Suprapubic skin (tissue), 4 donors: ENCODE measurements at regions not wholly inside any gene's neighbourhood (a gene's known extent, or its start where the extent isn't known, plus 50 kb on each side); places are given as distances from the start of the nearest gene placed in this dataset.

Experiments used
- DNase-seq, 2 donors: peaks; one replicate each; pipeline ENCODE4 v3.0.0-alpha.2; 2019; ENCODE audit warnings: low spot score in 2 of 2
- H3K27ac ChIP-seq: fragments of 200-600 bp; sonication (generic); one replicate; pipeline ENCODE4 v1.5.1; 2019
- H3K27me3 ChIP-seq: fragments of 200-600 bp; sonication (generic); one replicate; pipeline ENCODE4 v1.5.1; 2019
- H3K36me3 ChIP-seq: fragments of 200-600 bp; sonication (generic); one replicate; pipeline ENCODE4 v1.5.1; 2019
- H3K4me1 ChIP-seq: fragments of 200-600 bp; sonication (generic); one replicate; pipeline ENCODE4 v1.5.1; 2019
- H3K4me3 ChIP-seq: fragments of 200-600 bp; sonication (generic); one replicate; pipeline ENCODE4 v1.5.1; 2019; ENCODE audit warnings: mild to moderate bottlenecking
- H3K9me3 ChIP-seq: fragments of 200-600 bp; sonication (generic); one replicate; pipeline ENCODE4 v1.5.1; 2019
- CTCF ChIP-seq, 2 donors: fragments of 200-600 bp in 1 of 2; fragments of 450-650 bp in 1 of 2; sonication (generic) in 1 of 2; IDR thresholded peaks; one replicate each; pipeline ENCODE4 v1.5.1; 2016 to 2019; ENCODE audit warnings: antibody characterized with exemption in 2 of 2, mild to moderate bottlenecking in 1 of 2, moderate library complexity in 1 of 2
- EP300 ChIP-seq: sonication (generic); formaldehyde crosslinking; IDR thresholded peaks from one replicate; pipeline ENCODE4 v1.6.1; 2017; ENCODE audit warnings: antibody characterized with exemption
- POLR2A ChIP-seq, 2 donors: fragments of 450-650 bp; IDR thresholded peaks; one replicate each; pipeline ENCODE4 v1.6.1; 2017; ENCODE audit warnings: antibody characterized with exemption in 2 of 2, mild to moderate bottlenecking in 2 of 2, moderate library complexity in 2 of 2
- POLR2AphosphoS5 ChIP-seq, 3 donors: sonication (generic); formaldehyde crosslinking; IDR thresholded peaks; one replicate each; pipeline ENCODE4 v1.6.1; 2017; ENCODE audit warnings: antibody characterized with exemption in 3 of 3
- WGBS: methylation state at CpG from one replicate; pipeline ENCODE4 v1.1.5; 2018; 5-methylcytosine and 5-hydroxymethylcytosine counted together

- no peaks in the 10 kb centered on the region for H3K36me3 ChIP-seq
- H3K27me3 ChIP-seq, result no peaks in the 10 kb centered on the region
- H3K27ac ChIP-seq, result no peak overlapping the region
- 38% methylated on average over 1 of the region's 1 CpG for WGBS
- no peak for DNase-seq
- no peaks in the 10 kb centered on the region for H3K4me1 ChIP-seq
- no peak for TF ChIP-seq POLR2A (IDR thresholded peaks at IDR 0.05)
- no peak for TF ChIP-seq EP300
- TF ChIP-seq CTCF (IDR thresholded peaks at IDR 0.05), result no peak
- no peak for TF ChIP-seq POLR2AphosphoS5 (IDR thresholded peaks at IDR 0.05)
- no peak overlapping the region for H3K4me3 ChIP-seq
- no peaks in the 10 kb centered on the region for H3K9me3 ChIP-seq
Measured at GRCh38 chr11:96894587-96894986, 504.8 kb downstream of the JRKL start.

- H3K4me3 ChIP-seq, result no peak overlapping the region
- no peaks in the 10 kb centered on the region for H3K36me3 ChIP-seq
- no peaks in the 10 kb centered on the region for H3K9me3 ChIP-seq
- DNase-seq, result no peak
- no peaks in the 10 kb centered on the region for H3K27me3 ChIP-seq
- TF ChIP-seq CTCF (IDR thresholded peaks at IDR 0.05), result no peak
- no peak for TF ChIP-seq POLR2A (IDR thresholded peaks at IDR 0.05)
- no peak for TF ChIP-seq EP300
- no peak for TF ChIP-seq POLR2AphosphoS5 (IDR thresholded peaks at IDR 0.05)
- 88% methylated on average over 5 of the region's 5 CpGs for WGBS
- no peak overlapping the region for H3K27ac ChIP-seq
- no peaks in the 10 kb centered on the region for H3K4me1 ChIP-seq
Measured at GRCh38 chr11:96899971-96900370, 510.2 kb downstream of the JRKL start.

GRCh38 chr11:96905143-96905542, 515.3 kb downstream of the JRKL start:
- no peak for TF ChIP-seq POLR2AphosphoS5 (IDR thresholded peaks at IDR 0.05)
- no peak for TF ChIP-seq CTCF (IDR thresholded peaks at IDR 0.05)
- no peak for TF ChIP-seq EP300
- TF ChIP-seq POLR2A (IDR thresholded peaks at IDR 0.05), result no peak
- no peaks in the 10 kb centered on the region for H3K9me3 ChIP-seq
- DNase-seq, result no peak
- no peak overlapping the region for H3K4me3 ChIP-seq
- 23% methylated on average over 2 of the region's 2 CpGs for WGBS
- H3K4me1 ChIP-seq, result no peaks in the 10 kb centered on the region
- no peaks in the 10 kb centered on the region for H3K27me3 ChIP-seq
- H3K27ac ChIP-seq, result no peak overlapping the region
- no peaks in the 10 kb centered on the region for H3K36me3 ChIP-seq

GRCh38 chr11:96905663-96906062, 515.9 kb downstream of the JRKL start:
- no peaks in the 10 kb centered on the region for H3K27me3 ChIP-seq
- TF ChIP-seq EP300 (no peak), CTCF (IDR thresholded peaks at IDR 0.05) (no peak)
- H3K36me3 ChIP-seq, result no peaks in the 10 kb centered on the region
- no peak for DNase-seq
- H3K4me3 ChIP-seq, result no peak overlapping the region
- H3K4me1 ChIP-seq, result no peaks in the 10 kb centered on the region
- no peaks in the 10 kb centered on the region for H3K9me3 ChIP-seq
- no peak overlapping the region for H3K27ac ChIP-seq

GRCh38 chr11:96906476-96906875, 516.7 kb downstream of the JRKL start:
- DNase-seq, result no peak
- Histone ChIP-seq H3K9me3 (no peaks in the 10 kb centered on the region), H3K4me1 (no peaks in the 10 kb centered on the region), H3K36me3 (no peaks in the 10 kb centered on the region), H3K27me3 (no peaks in the 10 kb centered on the region), H3K4me3 (no peak overlapping the region), H3K27ac (no peak overlapping the region)
- TF ChIP-seq EP300, result no peak
- TF ChIP-seq POLR2AphosphoS5 (IDR thresholded peaks at IDR 0.05), result no peak
- TF ChIP-seq CTCF (IDR thresholded peaks at IDR 0.05), result no peak
- TF ChIP-seq POLR2A (IDR thresholded peaks at IDR 0.05), result no peak
- WGBS, result 73% methylated on average over 1 of the region's 1 CpG
